Spleen (tissue), 7 donors: ENCODE measurements at regions not wholly inside any gene's neighbourhood (a gene's known extent, or its start where the extent isn't known, plus 50 kb on each side); places are given as distances from the start of the nearest gene placed in this dataset.

Experiments used
- CTCF ChIP-seq, 11 experiments: fragments of 200-600 bp in 7 of 11; fragments of 450-650 bp in 4 of 11; sonication (generic) in 4 of 11; IDR thresholded peaks in 8 of 11; conservative IDR thresholded peaks in 3 of 11; 1 replicate in 7 of 11; 2 replicates in 4 of 11; pipeline versions ENCODE4 v1.4.0 to v1.8.0; 2016 to 2021; ENCODE audit warnings: antibody characterized with exemption in 11 of 11, inconsistent platforms in 4 of 11, mild to moderate bottlenecking in 1 of 11
- POLR2A ChIP-seq, 3 donors: fragments of 450-650 bp; IDR thresholded peaks; one replicate each; pipeline ENCODE4 v1.5.1; 2017; ENCODE audit warnings: antibody characterized with exemption in 3 of 3, mild to moderate bottlenecking in 1 of 3
- donor health status: DM: no; HTN: no; CAD: no; lungs with moderate emphysema.
- donor health status: DM: no; HTN: no; CAD: no.
- donor health status: DM: no; HTN: no; CAD: no.

- TF ChIP-seq CTCF (IDR thresholded peaks at IDR 0.05 in 8 of 11, conservative IDR thresholded peaks at IDR 0.05 in 3 of 11) (no peak), POLR2A (IDR thresholded peaks at IDR 0.05) (no peak)
These were observed 126.3 kb downstream of the HFE start for GRCh38 chr6:26213334-26214075.
